ENCODE measurements at regions not wholly inside any gene's neighbourhood (a gene's known extent, or its start where the extent isn't known, plus 50 kb on each side); places are given as distances from the start of the nearest gene placed in this dataset.

GRCh38 chr13:42394361-42394708, 122.4 kb downstream of the AKAP11 start:
- Histone ChIP-seq H2AFZ (no peak overlapping the region), H3K9me2 (ENCODE audit: insufficient read depth) (peaks cover 23% of the 10 kb centered on the region; the same call in 1 of the 2 replicates), H4K20me1 (replicated peaks; ENCODE audit: insufficient read depth) (no peaks in the 10 kb centered on the region), H3K4me3 (no peak overlapping the region), H3K36me3 (ENCODE audit: insufficient read depth) (no peaks in the 10 kb centered on the region), H3F3A (replicated peaks; ENCODE audit: low read depth) (no peaks in the 10 kb centered on the region), H3K79me2 (replicated peaks; ENCODE audit: insufficient read depth) (no peaks in the 10 kb centered on the region), H3K4me1 (ENCODE audit: insufficient read depth) (no peaks in the 10 kb centered on the region), H3K27ac (ENCODE audit: low read depth) (no peak overlapping the region), H3K4me2 (no peak overlapping the region), H3K27me3 (ENCODE audit: insufficient read depth) (no peaks in the 10 kb centered on the region)
- H3K36me3 Mint-ChIP-seq (ENCODE audit: low read depth), result no peaks in the 10 kb centered on the region
- H3K27me3 Mint-ChIP-seq (ENCODE audit: insufficient read depth, low read depth, poor library complexity), result peaks cover 2% of the 10 kb centered on the region
- H3K4me3 Mint-ChIP-seq, result no peak overlapping the region
- no peak overlapping the region for H3K27ac Mint-ChIP-seq
- DNase-seq (ENCODE audit: low spot score) (no peak), ATAC-seq (no peak)
- no peak for TF ChIP-seq CTCF (conservative IDR thresholded peaks at IDR 0.05; ENCODE audit: low read depth in 2 of 2)
- no peaks in the 10 kb centered on the region; the same call in 2 of the 3 replicates for H3K9me3 Mint-ChIP-seq
- H3K4me1 Mint-ChIP-seq, result peaks cover 11% of the 10 kb centered on the region

GRCh38 chr13:42394711-42395085, 122.7 kb downstream of the AKAP11 start:
- H3K27ac ChIP-seq (ENCODE audit: low read depth), result no peak overlapping the region
- H3K79me2 ChIP-seq (replicated peaks; ENCODE audit: insufficient read depth), result no peaks in the 10 kb centered on the region
- Mint-ChIP-seq H3K9me3 (no peaks in the 10 kb centered on the region; the same call in 2 of the 3 replicates), H3K36me3 (ENCODE audit: low read depth) (no peaks in the 10 kb centered on the region), H3K27me3 (ENCODE audit: insufficient read depth, low read depth, poor library complexity) (peaks cover 2% of the 10 kb centered on the region), H3K4me3 (no peak overlapping the region), H3K27ac (no peak overlapping the region), H3K4me1 (peaks cover 11% of the 10 kb centered on the region)
- ATAC-seq, result no peak
- H2AFZ ChIP-seq, result no peak overlapping the region
- TF ChIP-seq NANOG (IDR thresholded peaks at IDR 0.05; ENCODE audit: borderline replicate concordance) (no peak), CREB1 (CRISPR knock-in tag; IDR thresholded peaks at IDR 0.05; ENCODE audit: low read depth) (no peak)
- no peaks in the 10 kb centered on the region for H3K36me3 ChIP-seq (ENCODE audit: insufficient read depth)
- no peak overlapping the region for H3K4me2 ChIP-seq
- no peak for DNase-seq (ENCODE audit: low spot score)
- no peaks in the 10 kb centered on the region for H3K4me1 ChIP-seq (ENCODE audit: insufficient read depth)
- H3K9me2 ChIP-seq (ENCODE audit: insufficient read depth), result peaks cover 19% of the 10 kb centered on the region; the same call in 1 of the 2 replicates
- no peak overlapping the region for H3K4me3 ChIP-seq
- no peaks in the 10 kb centered on the region for H3K27me3 ChIP-seq (ENCODE audit: insufficient read depth)
- H4K20me1 ChIP-seq (replicated peaks; ENCODE audit: insufficient read depth), result no peaks in the 10 kb centered on the region
- no peaks in the 10 kb centered on the region for H3F3A ChIP-seq (replicated peaks; ENCODE audit: low read depth)

GRCh38 chr13:42395086-42395821, 123.3 kb downstream of the AKAP11 start:
- H3K4me1 Mint-ChIP-seq, result peaks cover 11% of the 10 kb centered on the region
- H3K27me3 ChIP-seq (ENCODE audit: insufficient read depth), result no peaks in the 10 kb centered on the region
- H3K4me1 ChIP-seq (ENCODE audit: insufficient read depth), result no peaks in the 10 kb centered on the region
- H3K4me3 ChIP-seq, result no peak overlapping the region
- no peaks in the 10 kb centered on the region; the same call in 2 of the 3 replicates for H3K9me3 Mint-ChIP-seq
- no peak for DNase-seq (ENCODE audit: low spot score)
- peaks cover 2% of the 10 kb centered on the region for H3K27me3 Mint-ChIP-seq (ENCODE audit: insufficient read depth, low read depth, poor library complexity)
- peaks cover 18% of the 10 kb centered on the region for H3K9me2 ChIP-seq (ENCODE audit: insufficient read depth)
- no peak overlapping the region for H2AFZ ChIP-seq
- no peak for ATAC-seq
- no peaks in the 10 kb centered on the region for H3K36me3 Mint-ChIP-seq (ENCODE audit: low read depth)
- H4K20me1 ChIP-seq (replicated peaks; ENCODE audit: insufficient read depth), result no peaks in the 10 kb centered on the region
- H3K27ac ChIP-seq (ENCODE audit: low read depth), result no peak overlapping the region
- H3K79me2 ChIP-seq (replicated peaks; ENCODE audit: insufficient read depth), result no peaks in the 10 kb centered on the region
- no peak overlapping the region for H3K27ac Mint-ChIP-seq
- H3K4me2 ChIP-seq, result no peak overlapping the region
- H3K36me3 ChIP-seq (ENCODE audit: insufficient read depth), result no peaks in the 10 kb centered on the region
- no peaks in the 10 kb centered on the region for H3F3A ChIP-seq (replicated peaks; ENCODE audit: low read depth)
- H3K4me3 Mint-ChIP-seq, result no peak overlapping the region
- TF ChIP-seq REST (IDR thresholded peaks at IDR 0.05; ENCODE audit: unreplicated experiment), result no peak
- TF ChIP-seq ETS1 (IDR thresholded peaks at IDR 0.05), result no peak
- no peak for TF ChIP-seq NANOG (IDR thresholded peaks at IDR 0.05; ENCODE audit: borderline replicate concordance)
- no peak for TF ChIP-seq CREB1 (CRISPR knock-in tag; IDR thresholded peaks at IDR 0.05; ENCODE audit: low read depth)
- no peak for TF ChIP-seq ZNF331 (CRISPR knock-in tag; IDR thresholded peaks at IDR 0.05; ENCODE audit: low read depth)
- no peak for TF ChIP-seq EZH2phosphoT487 (IDR thresholded peaks at IDR 0.05; ENCODE audit: unreplicated experiment)
- no peak for TF ChIP-seq POLR2AphosphoS5 (IDR thresholded peaks at IDR 0.05; ENCODE audit: low read depth)
- no peak for TF ChIP-seq JUNB (IDR thresholded peaks at IDR 0.05; ENCODE audit: unreplicated experiment)
- no peak for TF ChIP-seq CTCF (conservative IDR thresholded peaks at IDR 0.05; ENCODE audit: low read depth in 2 of 2)
- no peak for TF ChIP-seq EZH2 (IDR thresholded peaks at IDR 0.05; ENCODE audit: low read depth, unreplicated experiment)
